ENCODE measurements at regions not wholly inside any gene's neighbourhood (a gene's known extent, or its start where the extent isn't known, plus 50 kb on each side); places are given as distances from the start of the nearest gene placed in this dataset.

GRCh38 chr5:162916368-162916767, 521.0 kb upstream of the CCNG1 start:
- no peaks in the 10 kb centered on the region for H3K27me3 ChIP-seq (ENCODE audit: insufficient read depth, low read length)
- no peak overlapping the region for H4K91ac ChIP-seq (ENCODE audit: insufficient read length, low read depth, low read length)
- no peak overlapping the region for H4K8ac ChIP-seq (replicated peaks; ENCODE audit: insufficient read length, low read depth, low read length)
- no peak overlapping the region for H4K5ac ChIP-seq (ENCODE audit: insufficient read length, low read depth, low read length)
- DNase-seq: no peak
- H3K18ac ChIP-seq (ENCODE audit: insufficient read length, low read depth, low read length): no peak overlapping the region
- TF ChIP-seq CTCF (conservative IDR thresholded peaks at IDR 0.05): no peak
- no peak overlapping the region for H3K9ac ChIP-seq (ENCODE audit: extremely low read depth, insufficient read length, low read length)
- H3K4me1 ChIP-seq (ENCODE audit: insufficient read depth, low read length): no peaks in the 10 kb centered on the region
- no peaks in the 10 kb centered on the region for H3K23me2 ChIP-seq (ENCODE audit: insufficient read length, low read depth, low read length, poor library complexity, severe bottlenecking)
- no peak overlapping the region for H2BK20ac ChIP-seq (ENCODE audit: low read depth, low read length, poor library complexity, severe bottlenecking)
- Mint-ChIP-seq H3K36me3 (ENCODE audit: insufficient read depth in 1 of 3, low read depth in 3 of 3) (no peaks in the 10 kb centered on the region), H3K9me3 (peaks cover 2 to 5% of the 10 kb centered on the region in 2 experiments; a peak in 2 of 5 replicates), H3K27me3 (ENCODE audit: low read depth) (no peaks in the 10 kb centered on the region), H3K27ac (no peak overlapping the region), H3K4me1 (no peaks in the 10 kb centered on the region), H3K4me3 (no peak overlapping the region)
- H3K79me1 ChIP-seq (ENCODE audit: insufficient read depth, low read depth, low read length, poor library complexity, severe bottlenecking): no peaks in the 10 kb centered on the region
- no peak overlapping the region for H3T11ph ChIP-seq (ENCODE audit: low read length)
- H3K4me2 ChIP-seq (ENCODE audit: insufficient read depth, insufficient read length, low read length): no peak overlapping the region
- no peak overlapping the region for H2BK120ac ChIP-seq (ENCODE audit: low read depth, low read length, poor library complexity, severe bottlenecking)
- no peaks in the 10 kb centered on the region for H3K9me3 ChIP-seq (ENCODE audit: control insufficient read depth, low read depth, low read length)
- no peak overlapping the region for H3K14ac ChIP-seq (ENCODE audit: insufficient read depth, low read length)
- no peak overlapping the region for H2BK5ac ChIP-seq (ENCODE audit: insufficient read length, low read length)
- H4K20me1 ChIP-seq (ENCODE audit: control insufficient read depth, insufficient read depth, insufficient read length): no peaks in the 10 kb centered on the region
- no peak overlapping the region for H3K56ac ChIP-seq (ENCODE audit: insufficient read length, low read depth, low read length)
- no peak overlapping the region for H2AK5ac ChIP-seq (ENCODE audit: insufficient read length, low read length)
- H3K27ac ChIP-seq (ENCODE audit: insufficient read length, low read depth, low read length): no peak overlapping the region
- H2BK12ac ChIP-seq (ENCODE audit: insufficient read length, low read depth, low read length): no peak overlapping the region
- no peak overlapping the region for H3K4ac ChIP-seq (ENCODE audit: low read depth, low read length)
- no peak overlapping the region for H2BK15ac ChIP-seq (ENCODE audit: low read depth, low read length)
- H3K23ac ChIP-seq (ENCODE audit: insufficient read length, low read depth, low read length): no peak overlapping the region
- no CpG with 5 or more reads among the region's 2 CpGs for WGBS (ENCODE audit: extremely low coverage, insufficient read length, low lambda C conversion rate)
- H2AFZ ChIP-seq (ENCODE audit: low read length): no peak overlapping the region
- H3K79me2 ChIP-seq (ENCODE audit: insufficient read depth, low read length): no peaks in the 10 kb centered on the region
